ENCODE measurements at regions not wholly inside any gene's neighbourhood (a gene's known extent, or its start where the extent isn't known, plus 50 kb on each side); places are given as distances from the start of the nearest gene placed in this dataset.

- no peak overlapping the region for H3K27ac ChIP-seq
- TF ChIP-seq ZFX (IDR thresholded peaks at IDR 0.05; ENCODE audit: borderline replicate concordance): no peak
- no peak for TF ChIP-seq CTCF (IDR thresholded peaks at IDR 0.05)
Observed at GRCh38 chr4:126221717-126222340, 907.1 kb downstream of the FAT4 start.

- no peak overlapping the region for H3K27ac ChIP-seq
- TF ChIP-seq CTCF (IDR thresholded peaks at IDR 0.05): peak; percentile 81
- TF ChIP-seq ZFX (IDR thresholded peaks at IDR 0.05; ENCODE audit: borderline replicate concordance): no peak
Observed at GRCh38 chr4:126223784-126224407, 909.1 kb downstream of the FAT4 start.

GRCh38 chr4:126227428-126227827 lies 912.7 kb downstream of the FAT4 start:
- no peak for TF ChIP-seq ZFX (IDR thresholded peaks at IDR 0.05; ENCODE audit: borderline replicate concordance)
- TF ChIP-seq CTCF (IDR thresholded peaks at IDR 0.05): no peak
- H3K27ac ChIP-seq: no peak overlapping the region

- no peak for TF ChIP-seq ZFX (IDR thresholded peaks at IDR 0.05; ENCODE audit: borderline replicate concordance)
- TF ChIP-seq CTCF (IDR thresholded peaks at IDR 0.05): no peak
Observed at GRCh38 chr4:126230269-126230668, 915.5 kb downstream of the FAT4 start.

GRCh38 chr4:126233483-126233882 lies 918.7 kb downstream of the FAT4 start:
- no peak overlapping the region for H3K27ac ChIP-seq
- TF ChIP-seq CTCF (IDR thresholded peaks at IDR 0.05) (no peak), ZFX (IDR thresholded peaks at IDR 0.05; ENCODE audit: borderline replicate concordance) (no peak)

More at GRCh38 chr4:126230269-126230668, 915.5 kb downstream of the FAT4 start:
- H3K27ac ChIP-seq: no peak overlapping the region

- TF ChIP-seq CTCF (IDR thresholded peaks at IDR 0.05) (no peak), ZFX (IDR thresholded peaks at IDR 0.05; ENCODE audit: borderline replicate concordance) (no peak)
- no peak overlapping the region for H3K27ac ChIP-seq
Observed at GRCh38 chr4:126238013-126238412, 923.3 kb downstream of the FAT4 start.

- no peak for TF ChIP-seq CTCF (IDR thresholded peaks at IDR 0.05)
- TF ChIP-seq ZFX (IDR thresholded peaks at IDR 0.05; ENCODE audit: borderline replicate concordance): no peak
- H3K27ac ChIP-seq: no peak overlapping the region
Observed at GRCh38 chr4:126241634-126242033, 926.9 kb downstream of the FAT4 start.

Measured in 22Rv1 (cell line).